ENCODE measurements at regions not wholly inside any gene's neighbourhood (a gene's known extent, or its start where the extent isn't known, plus 50 kb on each side); places are given as distances from the start of the nearest gene placed in this dataset.

DNA sequence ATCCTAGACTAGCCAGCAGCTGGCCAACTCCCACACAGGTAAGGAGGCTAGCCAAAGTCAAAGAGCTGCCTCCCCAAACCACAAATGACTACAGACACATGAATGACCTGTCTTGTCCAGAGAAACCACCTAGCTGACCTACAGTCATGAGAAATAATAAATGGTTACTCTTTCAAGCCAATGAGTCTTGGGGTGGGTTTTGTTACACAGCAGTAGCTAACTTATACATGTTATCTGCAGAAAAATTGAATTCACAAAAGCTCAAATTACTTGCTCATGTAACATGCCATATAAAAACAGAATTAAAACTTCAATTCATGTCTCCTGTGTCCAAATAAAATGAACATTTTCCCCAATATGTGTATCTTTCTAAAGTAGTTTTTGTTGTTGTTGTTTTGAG is 307.4 kb upstream of the NR2F2 start:
- TF ChIP-seq KLF6 (CRISPR knock-in tag; IDR thresholded peaks at IDR 0.05), result no peak
- no peak for TF ChIP-seq HOXA7 (CRISPR knock-in tag; IDR thresholded peaks at IDR 0.05)
- no peak for TF ChIP-seq POLR2A (IDR thresholded peaks at IDR 0.05; ENCODE audit: insufficient read depth in 1 of 2, low read depth in 2 of 2, low read length in 2 of 2)
- TF ChIP-seq, protein P1, sequence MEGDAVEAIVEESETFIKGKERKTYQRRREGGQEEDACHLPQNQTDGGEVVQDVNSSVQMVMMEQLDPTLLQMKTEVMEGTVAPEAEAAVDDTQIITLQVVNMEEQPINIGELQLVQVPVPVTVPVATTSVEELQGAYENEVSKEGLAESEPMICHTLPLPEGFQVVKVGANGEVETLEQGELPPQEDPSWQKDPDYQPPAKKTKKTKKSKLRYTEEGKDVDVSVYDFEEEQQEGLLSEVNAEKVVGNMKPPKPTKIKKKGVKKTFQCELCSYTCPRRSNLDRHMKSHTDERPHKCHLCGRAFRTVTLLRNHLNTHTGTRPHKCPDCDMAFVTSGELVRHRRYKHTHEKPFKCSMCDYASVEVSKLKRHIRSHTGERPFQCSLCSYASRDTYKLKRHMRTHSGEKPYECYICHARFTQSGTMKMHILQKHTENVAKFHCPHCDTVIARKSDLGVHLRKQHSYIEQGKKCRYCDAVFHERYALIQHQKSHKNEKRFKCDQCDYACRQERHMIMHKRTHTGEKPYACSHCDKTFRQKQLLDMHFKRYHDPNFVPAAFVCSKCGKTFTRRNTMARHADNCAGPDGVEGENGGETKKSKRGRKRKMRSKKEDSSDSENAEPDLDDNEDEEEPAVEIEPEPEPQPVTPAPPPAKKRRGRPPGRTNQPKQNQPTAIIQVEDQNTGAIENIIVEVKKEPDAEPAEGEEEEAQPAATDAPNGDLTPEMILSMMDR (CRISPR knock-in tag; IDR thresholded peaks at IDR 0.05), result no peak
- TF ChIP-seq CCAR2 (optimal IDR thresholded peaks at IDR 0.05; ENCODE audit: low read depth, low read length), result no peak
- no peak for TF ChIP-seq DPF2 (CRISPR knock-in tag; IDR thresholded peaks at IDR 0.05; ENCODE audit: borderline replicate concordance, low read depth)
- TF ChIP-seq NR2C2 (CRISPR knock-in tag; IDR thresholded peaks at IDR 0.05; ENCODE audit: borderline replicate concordance), result no peak
